ENCODE measurements at regions not wholly inside any gene's neighbourhood (a gene's known extent, or its start where the extent isn't known, plus 50 kb on each side); places are given as distances from the start of the nearest gene placed in this dataset.

DNA sequence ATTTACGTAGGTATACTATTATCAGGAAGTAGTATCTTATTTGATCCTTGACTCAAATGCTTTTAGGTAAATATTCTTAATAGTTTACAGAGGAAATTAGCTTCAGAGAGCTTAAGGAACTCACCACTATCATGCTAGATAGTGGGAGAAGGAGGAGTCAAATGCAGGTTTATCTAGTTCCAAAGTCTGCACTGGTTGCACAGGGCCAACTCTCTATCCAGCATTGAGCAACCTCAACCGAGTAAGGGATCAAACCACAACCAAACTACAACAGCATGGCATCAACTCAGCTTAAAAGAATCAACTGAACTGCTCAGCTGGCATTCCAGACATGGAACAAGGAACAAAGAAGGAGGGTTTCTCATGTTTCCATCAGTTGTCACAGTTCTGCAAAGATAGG, 306.0 kb downstream of the MAF start (continued):
- TF ChIP-seq, protein P1, sequence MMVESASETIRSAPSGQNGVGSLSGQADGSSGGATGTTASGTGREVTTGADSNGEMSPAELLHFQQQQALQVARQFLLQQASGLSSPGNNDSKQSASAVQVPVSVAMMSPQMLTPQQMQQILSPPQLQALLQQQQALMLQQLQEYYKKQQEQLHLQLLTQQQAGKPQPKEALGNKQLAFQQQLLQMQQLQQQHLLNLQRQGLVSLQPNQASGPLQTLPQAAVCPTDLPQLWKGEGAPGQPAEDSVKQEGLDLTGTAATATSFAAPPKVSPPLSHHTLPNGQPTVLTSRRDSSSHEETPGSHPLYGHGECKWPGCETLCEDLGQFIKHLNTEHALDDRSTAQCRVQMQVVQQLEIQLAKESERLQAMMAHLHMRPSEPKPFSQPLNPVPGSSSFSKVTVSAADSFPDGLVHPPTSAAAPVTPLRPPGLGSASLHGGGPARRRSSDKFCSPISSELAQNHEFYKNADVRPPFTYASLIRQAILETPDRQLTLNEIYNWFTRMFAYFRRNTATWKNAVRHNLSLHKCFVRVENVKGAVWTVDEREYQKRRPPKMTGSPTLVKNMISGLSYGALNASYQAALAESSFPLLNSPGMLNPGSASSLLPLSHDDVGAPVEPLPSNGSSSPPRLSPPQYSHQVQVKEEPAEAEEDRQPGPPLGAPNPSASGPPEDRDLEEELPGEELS (CRISPR knock-in tag; IDR thresholded peaks at IDR 0.05), result no peak
- TF ChIP-seq ZNF138 (CRISPR knock-in tag; conservative IDR thresholded peaks at IDR 0.05) (no peak), SMAD4 (CRISPR knock-in tag; IDR thresholded peaks at IDR 0.05) (no peak)
- TF ChIP-seq, protein P2, sequence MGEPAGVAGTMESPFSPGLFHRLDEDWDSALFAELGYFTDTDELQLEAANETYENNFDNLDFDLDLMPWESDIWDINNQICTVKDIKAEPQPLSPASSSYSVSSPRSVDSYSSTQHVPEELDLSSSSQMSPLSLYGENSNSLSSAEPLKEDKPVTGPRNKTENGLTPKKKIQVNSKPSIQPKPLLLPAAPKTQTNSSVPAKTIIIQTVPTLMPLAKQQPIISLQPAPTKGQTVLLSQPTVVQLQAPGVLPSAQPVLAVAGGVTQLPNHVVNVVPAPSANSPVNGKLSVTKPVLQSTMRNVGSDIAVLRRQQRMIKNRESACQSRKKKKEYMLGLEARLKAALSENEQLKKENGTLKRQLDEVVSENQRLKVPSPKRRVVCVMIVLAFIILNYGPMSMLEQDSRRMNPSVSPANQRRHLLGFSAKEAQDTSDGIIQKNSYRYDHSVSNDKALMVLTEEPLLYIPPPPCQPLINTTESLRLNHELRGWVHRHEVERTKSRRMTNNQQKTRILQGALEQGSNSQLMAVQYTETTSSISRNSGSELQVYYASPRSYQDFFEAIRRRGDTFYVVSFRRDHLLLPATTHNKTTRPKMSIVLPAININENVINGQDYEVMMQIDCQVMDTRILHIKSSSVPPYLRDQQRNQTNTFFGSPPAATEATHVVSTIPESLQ (CRISPR knock-in tag; IDR thresholded peaks at IDR 0.05), result no peak

DNA sequence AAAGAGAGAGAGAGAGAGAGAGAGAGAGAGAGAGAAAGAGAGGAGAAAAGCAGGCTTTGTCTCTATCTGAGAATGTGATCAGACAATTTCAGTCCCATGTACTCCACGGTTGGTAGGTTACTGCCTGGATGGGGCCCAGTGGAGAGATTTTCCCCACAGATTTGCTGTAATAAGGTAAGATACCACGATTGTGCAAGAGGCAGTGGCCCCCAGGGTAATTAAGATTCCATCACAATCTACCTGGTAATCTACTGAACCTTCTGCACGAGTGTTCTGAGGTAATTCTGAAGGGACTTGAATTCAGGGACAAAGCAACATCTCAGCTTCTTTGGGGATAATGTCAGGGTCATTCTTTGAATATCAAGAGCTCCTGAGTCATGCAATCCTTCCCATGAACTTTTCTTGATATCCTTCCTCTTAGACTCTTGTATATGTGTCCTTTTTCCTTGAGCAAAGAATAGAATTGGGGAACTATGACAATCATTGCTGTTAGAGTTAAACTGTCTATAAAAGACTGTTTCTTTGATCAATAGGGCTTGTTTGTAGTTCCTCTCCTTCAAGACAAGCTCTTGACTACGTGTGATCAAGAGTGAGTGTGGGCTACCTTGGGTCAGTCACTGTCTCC, 306.6 kb downstream of the MAF start:
- Mint-ChIP-seq H3K27me3 (ENCODE audit: low read depth) (no peaks in the 10 kb centered on the region; the same call in none of the 2 replicates), H3K27ac (no peak overlapping the region), H3K36me3 (no peaks in the 10 kb centered on the region), H3K4me1 (peaks cover 40% of the 10 kb centered on the region), H3K9me3 (0 out of 2 replicates have a peak, but pooled peaks cover 2% of the 10 kb centered on the region), H3K4me3 (no peak overlapping the region)
- ATAC-seq (no peak), DNase-seq (ENCODE audit: low spot score) (no peak)
- CTCF ChIA-PET, result no interaction called here
- TF ChIP-seq, protein P3, sequence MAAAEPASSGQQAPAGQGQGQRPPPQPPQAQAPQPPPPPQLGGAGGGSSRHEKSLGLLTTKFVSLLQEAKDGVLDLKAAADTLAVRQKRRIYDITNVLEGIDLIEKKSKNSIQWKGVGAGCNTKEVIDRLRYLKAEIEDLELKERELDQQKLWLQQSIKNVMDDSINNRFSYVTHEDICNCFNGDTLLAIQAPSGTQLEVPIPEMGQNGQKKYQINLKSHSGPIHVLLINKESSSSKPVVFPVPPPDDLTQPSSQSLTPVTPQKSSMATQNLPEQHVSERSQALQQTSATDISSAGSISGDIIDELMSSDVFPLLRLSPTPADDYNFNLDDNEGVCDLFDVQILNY (CRISPR knock-in tag; IDR thresholded peaks at IDR 0.05), result no peak
- TF ChIP-seq ETV6 (CRISPR knock-in tag; IDR thresholded peaks at IDR 0.05) (no peak), SP1 (CRISPR knock-in tag; conservative IDR thresholded peaks at IDR 0.05) (no peak), ZNF138 (CRISPR knock-in tag; conservative IDR thresholded peaks at IDR 0.05) (no peak)
- TF ChIP-seq, protein P4, sequence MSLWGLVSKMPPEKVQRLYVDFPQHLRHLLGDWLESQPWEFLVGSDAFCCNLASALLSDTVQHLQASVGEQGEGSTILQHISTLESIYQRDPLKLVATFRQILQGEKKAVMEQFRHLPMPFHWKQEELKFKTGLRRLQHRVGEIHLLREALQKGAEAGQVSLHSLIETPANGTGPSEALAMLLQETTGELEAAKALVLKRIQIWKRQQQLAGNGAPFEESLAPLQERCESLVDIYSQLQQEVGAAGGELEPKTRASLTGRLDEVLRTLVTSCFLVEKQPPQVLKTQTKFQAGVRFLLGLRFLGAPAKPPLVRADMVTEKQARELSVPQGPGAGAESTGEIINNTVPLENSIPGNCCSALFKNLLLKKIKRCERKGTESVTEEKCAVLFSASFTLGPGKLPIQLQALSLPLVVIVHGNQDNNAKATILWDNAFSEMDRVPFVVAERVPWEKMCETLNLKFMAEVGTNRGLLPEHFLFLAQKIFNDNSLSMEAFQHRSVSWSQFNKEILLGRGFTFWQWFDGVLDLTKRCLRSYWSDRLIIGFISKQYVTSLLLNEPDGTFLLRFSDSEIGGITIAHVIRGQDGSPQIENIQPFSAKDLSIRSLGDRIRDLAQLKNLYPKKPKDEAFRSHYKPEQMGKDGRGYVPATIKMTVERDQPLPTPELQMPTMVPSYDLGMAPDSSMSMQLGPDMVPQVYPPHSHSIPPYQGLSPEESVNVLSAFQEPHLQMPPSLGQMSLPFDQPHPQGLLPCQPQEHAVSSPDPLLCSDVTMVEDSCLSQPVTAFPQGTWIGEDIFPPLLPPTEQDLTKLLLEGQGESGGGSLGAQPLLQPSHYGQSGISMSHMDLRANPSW (CRISPR knock-in tag; conservative IDR thresholded peaks at IDR 0.05; ENCODE audit: low read depth), result no peak
- TF ChIP-seq, protein P5, sequence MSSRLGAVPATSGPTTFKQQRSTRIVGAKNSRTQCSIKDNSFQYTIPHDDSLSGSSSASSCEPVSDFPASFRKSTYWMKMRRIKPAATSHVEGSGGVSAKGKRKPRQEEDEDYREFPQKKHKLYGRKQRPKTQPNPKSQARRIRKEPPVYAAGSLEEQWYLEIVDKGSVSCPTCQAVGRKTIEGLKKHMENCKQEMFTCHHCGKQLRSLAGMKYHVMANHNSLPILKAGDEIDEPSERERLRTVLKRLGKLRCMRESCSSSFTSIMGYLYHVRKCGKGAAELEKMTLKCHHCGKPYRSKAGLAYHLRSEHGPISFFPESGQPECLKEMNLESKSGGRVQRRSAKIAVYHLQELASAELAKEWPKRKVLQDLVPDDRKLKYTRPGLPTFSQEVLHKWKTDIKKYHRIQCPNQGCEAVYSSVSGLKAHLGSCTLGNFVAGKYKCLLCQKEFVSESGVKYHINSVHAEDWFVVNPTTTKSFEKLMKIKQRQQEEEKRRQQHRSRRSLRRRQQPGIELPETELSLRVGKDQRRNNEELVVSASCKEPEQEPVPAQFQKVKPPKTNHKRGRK (CRISPR knock-in tag; IDR thresholded peaks at IDR 0.05; ENCODE audit: borderline replicate concordance), result no peak
- TF ChIP-seq, protein P6, sequence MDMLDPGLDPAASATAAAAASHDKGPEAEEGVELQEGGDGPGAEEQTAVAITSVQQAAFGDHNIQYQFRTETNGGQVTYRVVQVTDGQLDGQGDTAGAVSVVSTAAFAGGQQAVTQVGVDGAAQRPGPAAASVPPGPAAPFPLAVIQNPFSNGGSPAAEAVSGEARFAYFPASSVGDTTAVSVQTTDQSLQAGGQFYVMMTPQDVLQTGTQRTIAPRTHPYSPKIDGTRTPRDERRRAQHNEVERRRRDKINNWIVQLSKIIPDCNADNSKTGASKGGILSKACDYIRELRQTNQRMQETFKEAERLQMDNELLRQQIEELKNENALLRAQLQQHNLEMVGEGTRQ (CRISPR knock-in tag; IDR thresholded peaks at IDR 0.05), result no peak
- TF ChIP-seq, protein P7, sequence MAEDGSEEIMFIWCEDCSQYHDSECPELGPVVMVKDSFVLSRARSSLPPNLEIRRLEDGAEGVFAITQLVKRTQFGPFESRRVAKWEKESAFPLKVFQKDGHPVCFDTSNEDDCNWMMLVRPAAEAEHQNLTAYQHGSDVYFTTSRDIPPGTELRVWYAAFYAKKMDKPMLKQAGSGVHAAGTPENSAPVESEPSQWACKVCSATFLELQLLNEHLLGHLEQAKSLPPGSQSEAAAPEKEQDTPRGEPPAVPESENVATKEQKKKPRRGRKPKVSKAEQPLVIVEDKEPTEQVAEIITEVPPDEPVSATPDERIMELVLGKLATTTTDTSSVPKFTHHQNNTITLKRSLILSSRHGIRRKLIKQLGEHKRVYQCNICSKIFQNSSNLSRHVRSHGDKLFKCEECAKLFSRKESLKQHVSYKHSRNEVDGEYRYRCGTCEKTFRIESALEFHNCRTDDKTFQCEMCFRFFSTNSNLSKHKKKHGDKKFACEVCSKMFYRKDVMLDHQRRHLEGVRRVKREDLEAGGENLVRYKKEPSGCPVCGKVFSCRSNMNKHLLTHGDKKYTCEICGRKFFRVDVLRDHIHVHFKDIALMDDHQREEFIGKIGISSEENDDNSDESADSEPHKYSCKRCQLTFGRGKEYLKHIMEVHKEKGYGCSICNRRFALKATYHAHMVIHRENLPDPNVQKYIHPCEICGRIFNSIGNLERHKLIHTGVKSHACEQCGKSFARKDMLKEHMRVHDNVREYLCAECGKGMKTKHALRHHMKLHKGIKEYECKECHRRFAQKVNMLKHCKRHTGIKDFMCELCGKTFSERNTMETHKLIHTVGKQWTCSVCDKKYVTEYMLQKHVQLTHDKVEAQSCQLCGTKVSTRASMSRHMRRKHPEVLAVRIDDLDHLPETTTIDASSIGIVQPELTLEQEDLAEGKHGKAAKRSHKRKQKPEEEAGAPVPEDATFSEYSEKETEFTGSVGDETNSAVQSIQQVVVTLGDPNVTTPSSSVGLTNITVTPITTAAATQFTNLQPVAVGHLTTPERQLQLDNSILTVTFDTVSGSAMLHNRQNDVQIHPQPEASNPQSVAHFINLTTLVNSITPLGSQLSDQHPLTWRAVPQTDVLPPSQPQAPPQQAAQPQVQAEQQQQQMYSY (CRISPR knock-in tag; IDR thresholded peaks at IDR 0.05), result no peak
- TF ChIP-seq, protein P8, sequence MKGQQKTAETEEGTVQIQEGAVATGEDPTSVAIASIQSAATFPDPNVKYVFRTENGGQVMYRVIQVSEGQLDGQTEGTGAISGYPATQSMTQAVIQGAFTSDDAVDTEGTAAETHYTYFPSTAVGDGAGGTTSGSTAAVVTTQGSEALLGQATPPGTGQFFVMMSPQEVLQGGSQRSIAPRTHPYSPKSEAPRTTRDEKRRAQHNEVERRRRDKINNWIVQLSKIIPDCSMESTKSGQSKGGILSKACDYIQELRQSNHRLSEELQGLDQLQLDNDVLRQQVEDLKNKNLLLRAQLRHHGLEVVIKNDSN (CRISPR knock-in tag; IDR thresholded peaks at IDR 0.05), result no peak
- TF ChIP-seq, protein P9, sequence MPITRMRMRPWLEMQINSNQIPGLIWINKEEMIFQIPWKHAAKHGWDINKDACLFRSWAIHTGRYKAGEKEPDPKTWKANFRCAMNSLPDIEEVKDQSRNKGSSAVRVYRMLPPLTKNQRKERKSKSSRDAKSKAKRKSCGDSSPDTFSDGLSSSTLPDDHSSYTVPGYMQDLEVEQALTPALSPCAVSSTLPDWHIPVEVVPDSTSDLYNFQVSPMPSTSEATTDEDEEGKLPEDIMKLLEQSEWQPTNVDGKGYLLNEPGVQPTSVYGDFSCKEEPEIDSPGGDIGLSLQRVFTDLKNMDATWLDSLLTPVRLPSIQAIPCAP (CRISPR knock-in tag; IDR thresholded peaks at IDR 0.05), result no peak
- POLR2A ChIA-PET, result no interaction called here
